Loucy (cell line): ENCODE measurements at regions not wholly inside any gene's neighbourhood (a gene's known extent, or its start where the extent isn't known, plus 50 kb on each side); places are given as distances from the start of the nearest gene placed in this dataset.

ENCODE experiments used
- H2AFZ ChIP-seq: fragments of 200-600 bp; sonication (generic); 2 replicates; pipeline ENCODE4 v1.6.0; 2016; ENCODE audit warnings: antibody characterized with exemption, mild to moderate bottlenecking, low read length, moderate library complexity
- H3F3A ChIP-seq: fragments of 200-600 bp; 2 replicates; pipeline ENCODE4 v1.6.0; 2016; ENCODE audit warnings: antibody characterized with exemption, low read depth, mild to moderate bottlenecking
- H3K27me3 ChIP-seq: fragments of 200-600 bp; sonication (generic); 2 replicates; pipeline ENCODE4 v1.6.1; 2014; ENCODE audit warnings: low read length, mild to moderate bottlenecking; ENCODE audit not compliant: insufficient read depth, poor library complexity, severe bottlenecking
- H3K36me3 ChIP-seq: fragments of 200-600 bp; sonication (generic); 2 replicates; pipeline ENCODE4 v1.6.1; 2016; ENCODE audit warnings: low read length; ENCODE audit not compliant: insufficient read depth
- H3K4me1 ChIP-seq: fragments of 200-600 bp; sonication (generic); 2 replicates; pipeline ENCODE4 v1.5.1; 2014; ENCODE audit warnings: low read length, mild to moderate bottlenecking; ENCODE audit not compliant: insufficient read depth, poor library complexity, severe bottlenecking
- H3K4me2 ChIP-seq: fragments of 200-600 bp; sonication (generic); 2 replicates; pipeline ENCODE4 v1.6.0; 2014; ENCODE audit warnings: antibody characterized with exemption, low read length, low read depth, mild to moderate bottlenecking; ENCODE audit not compliant: poor library complexity, severe bottlenecking
- H3K4me3 ChIP-seq: fragments of 200-600 bp; sonication (generic); 2 replicates; pipeline ENCODE4 v1.5.1; 2014; ENCODE audit warnings: low read length, mild to moderate bottlenecking, mixed read lengths; ENCODE audit not compliant: poor library complexity, severe bottlenecking
- H3K79me2 ChIP-seq: fragments of 200-600 bp; sonication (generic); 2 replicates; pipeline ENCODE4 v1.6.1; 2014; ENCODE audit warnings: low read length; ENCODE audit not compliant: insufficient read depth
- H3K9ac ChIP-seq: fragments of 200-600 bp; sonication (generic); 2 replicates; pipeline ENCODE4 v1.6.0; 2014; ENCODE audit warnings: mild to moderate bottlenecking, low read depth, low read length, moderate library complexity; ENCODE audit not compliant: poor library complexity, severe bottlenecking
- H3K9me2 ChIP-seq: fragments of 200-600 bp; sonication (generic); replicated peaks from 2 replicates; pipeline ENCODE4 v1.6.1; 2016; ENCODE audit warnings: low read depth, low read length, mixed read lengths
- H3K9me3 ChIP-seq: fragments of 200-600 bp; sonication (generic); 2 replicates; pipeline ENCODE4 v1.6.1; 2014; ENCODE audit warnings: mild to moderate bottlenecking, antibody characterized with exemption, low read length, low read depth; ENCODE audit not compliant: insufficient read depth
- H4K20me1 ChIP-seq: fragments of 200-600 bp; sonication (generic); 2 replicates; pipeline ENCODE4 v1.6.0; 2014; ENCODE audit warnings: antibody characterized with exemption, low read length, mild to moderate bottlenecking; ENCODE audit not compliant: insufficient read depth, poor library complexity, severe bottlenecking
- CTCF ChIP-seq: fragments of 200-600 bp; sonication (generic); conservative IDR thresholded peaks from 2 replicates; pipeline ENCODE4 v1.5.1; 2014; ENCODE audit warnings: mild to moderate bottlenecking, antibody characterized with exemption, low read length
- EZH2phosphoT487 ChIP-seq: fragments of 200-600 bp; IDR thresholded peaks from 2 replicates; pipeline ENCODE4 v1.6.1; 2018; ENCODE audit warnings: antibody characterized with exemption, mild to moderate bottlenecking, moderate library complexity, borderline replicate concordance

DNA sequence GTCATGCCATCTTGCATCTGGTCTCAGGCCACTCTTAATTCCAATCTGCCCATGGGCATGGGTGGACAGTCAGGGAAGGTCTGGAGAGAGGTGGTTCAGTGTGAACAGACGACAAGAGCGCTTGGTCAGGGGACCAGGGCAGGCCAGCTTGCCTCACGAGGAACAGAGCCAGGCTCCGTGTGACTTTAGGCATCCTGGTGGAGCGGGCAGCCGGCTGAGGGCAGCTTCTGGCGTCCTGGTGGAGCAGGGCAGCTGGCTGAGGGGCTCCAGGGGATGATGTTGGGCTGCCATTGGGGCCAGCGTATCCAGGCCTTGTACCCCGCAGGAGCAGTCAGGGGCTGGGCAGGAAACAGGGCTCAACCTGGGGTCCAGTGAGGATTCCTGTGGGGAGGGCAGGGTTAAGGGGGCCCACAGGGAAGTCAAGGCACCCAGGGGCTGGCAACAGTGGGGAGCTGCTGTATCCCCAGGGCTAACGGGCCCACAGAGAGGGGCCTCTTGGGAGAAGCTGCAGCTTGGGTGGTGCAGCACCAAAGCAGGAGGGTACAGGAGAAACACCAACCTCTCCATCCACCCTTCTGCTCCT is 197.9 kb upstream of the TWIST2 start:
- no peaks in the 10 kb centered on the region for H3F3A ChIP-seq
- H3K9me2 ChIP-seq = no peaks in the 10 kb centered on the region
- H3K79me2 ChIP-seq = no peaks in the 10 kb centered on the region
- H3K4me1 ChIP-seq = no peaks in the 10 kb centered on the region
- no peaks in the 10 kb centered on the region for H3K36me3 ChIP-seq
- no peaks in the 10 kb centered on the region for H4K20me1 ChIP-seq
- TF ChIP-seq EZH2phosphoT487 (no peak), CTCF (no peak)
- no peak overlapping the region for H3K9ac ChIP-seq
- no peaks in the 10 kb centered on the region for H3K27me3 ChIP-seq
- H2AFZ ChIP-seq = no peak overlapping the region
- H3K4me3 ChIP-seq = no peak overlapping the region
- H3K9me3 ChIP-seq = no peaks in the 10 kb centered on the region; the same call in 1 of the 2 replicates
- H3K4me2 ChIP-seq = no peak overlapping the region

DNA sequence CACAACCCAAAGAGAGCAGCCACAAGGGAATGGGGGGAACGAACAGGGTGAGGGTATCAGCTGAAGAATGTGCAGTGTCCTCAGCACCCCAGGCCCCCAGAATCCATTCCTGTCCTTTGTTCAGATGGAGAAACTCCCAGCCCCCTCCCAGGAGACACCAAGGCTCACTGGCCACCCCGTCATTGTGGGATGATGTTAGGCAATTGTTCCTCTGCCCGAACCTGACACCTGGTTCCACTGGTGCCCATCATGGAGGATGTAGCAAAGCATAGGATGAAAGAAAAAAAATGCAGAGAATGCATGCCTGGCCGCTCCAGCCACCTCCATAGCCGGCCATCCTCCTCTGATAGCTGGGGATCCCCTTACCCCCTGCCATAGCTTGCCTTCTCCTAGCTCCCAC is 197.3 kb upstream of the TWIST2 start:
- Histone ChIP-seq H3K27me3 (no peaks in the 10 kb centered on the region), H3K4me1 (no peaks in the 10 kb centered on the region), H3K36me3 (no peaks in the 10 kb centered on the region), H3K9me3 (no peaks in the 10 kb centered on the region; the same call in 1 of the 2 replicates), H3K4me2 (no peak overlapping the region), H2AFZ (no peak overlapping the region), H3K9me2 (no peaks in the 10 kb centered on the region), H4K20me1 (no peaks in the 10 kb centered on the region), H3F3A (no peaks in the 10 kb centered on the region), H3K79me2 (no peaks in the 10 kb centered on the region), H3K9ac (no peak overlapping the region), H3K4me3 (no peak overlapping the region)
- TF ChIP-seq EZH2phosphoT487 (no peak), CTCF (no peak)

DNA sequence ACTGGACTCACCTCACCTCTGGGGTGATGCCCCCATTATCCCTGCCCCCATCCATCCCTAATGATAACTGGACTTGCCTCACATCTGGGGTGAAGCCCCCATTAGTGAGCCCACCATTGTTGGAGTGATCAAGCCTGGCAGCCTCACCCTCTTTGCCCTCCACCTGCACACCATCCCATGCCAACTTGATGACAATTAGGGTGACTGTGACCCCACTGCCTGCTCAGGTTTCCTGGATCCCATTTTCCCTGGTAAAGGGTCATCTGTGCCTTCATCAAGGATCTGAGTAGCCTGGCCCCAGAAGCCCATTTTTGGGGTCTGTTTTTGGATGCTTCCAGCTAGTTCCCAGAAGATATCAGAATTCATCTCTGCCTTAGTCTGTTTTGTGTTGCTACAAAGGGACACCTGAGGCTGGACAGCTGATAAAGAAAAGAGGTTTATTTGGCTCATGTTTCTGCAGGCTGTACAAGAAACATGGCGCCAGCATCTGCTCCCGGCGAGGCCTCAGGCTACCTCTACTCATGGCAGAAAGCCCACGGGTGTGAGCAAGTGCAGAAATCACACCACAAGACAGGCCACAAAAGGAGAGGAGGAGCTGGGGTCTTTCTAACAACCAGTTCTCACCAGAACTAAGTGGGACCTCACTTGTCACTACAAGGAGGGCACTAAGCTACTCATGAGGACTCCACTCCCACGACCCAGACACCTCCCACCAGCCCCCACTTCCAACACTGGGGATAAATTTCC is 196.4 kb upstream of the TWIST2 start:
- H3K36me3 ChIP-seq = no peaks in the 10 kb centered on the region
- H4K20me1 ChIP-seq = no peaks in the 10 kb centered on the region
- no peaks in the 10 kb centered on the region for H3K27me3 ChIP-seq
- H3F3A ChIP-seq = no peaks in the 10 kb centered on the region
- H3K4me2 ChIP-seq = no peak overlapping the region
- H3K9me3 ChIP-seq = no peaks in the 10 kb centered on the region; the same call in 1 of the 2 replicates
- H3K9ac ChIP-seq = no peak overlapping the region
- H3K9me2 ChIP-seq = no peaks in the 10 kb centered on the region
- no peaks in the 10 kb centered on the region for H3K4me1 ChIP-seq
- H3K4me3 ChIP-seq = no peak overlapping the region
- H2AFZ ChIP-seq = no peak overlapping the region
- no peaks in the 10 kb centered on the region for H3K79me2 ChIP-seq
- no peak for TF ChIP-seq EZH2phosphoT487
- no peak for TF ChIP-seq CTCF
